Cardiac muscle cell (in vitro differentiated cells and primary cell): ENCODE measurements at regions not wholly inside any gene's neighbourhood (a gene's known extent, or its start where the extent isn't known, plus 50 kb on each side); places are given as distances from the start of the nearest gene placed in this dataset.

Source experiments
- DNase-seq, 2 donors: peaks; one replicate each; pipeline versions ENCODE4 v3.0.0 to v3.0.0-alpha.2; 2010 to 2017; ENCODE audit warnings: low read depth in 1 of 2, low spot score in 1 of 2
- H3K27ac ChIP-seq: fragments of 200-600 bp; sonication (generic); 2 replicates; pipeline ENCODE4 v1.5.1; 2016
- H3K27me3 ChIP-seq: fragments of 200-600 bp; sonication (generic); 2 replicates; pipeline ENCODE4 v1.6.0; 2016; ENCODE audit warnings: control low read depth
- H3K36me3 ChIP-seq: fragments of 200-600 bp; sonication (generic); 2 replicates; pipeline ENCODE4 v1.5.1; 2016; ENCODE audit warnings: control low read depth
- H3K4me1 ChIP-seq: fragments of 200-600 bp; sonication (generic); 2 replicates; pipeline ENCODE4 v1.8.1; 2017; ENCODE audit warnings: low read depth, mild to moderate bottlenecking, mixed run types
- H3K4me3 ChIP-seq: fragments of 200-600 bp; sonication (generic); 2 replicates; pipeline ENCODE4 v1.5.1; 2016; ENCODE audit warnings: mild to moderate bottlenecking
- H3K9me3 ChIP-seq: fragments of 200-600 bp; sonication (generic); 2 replicates; pipeline ENCODE4 v1.5.1; 2017; ENCODE audit warnings: low read depth, mild to moderate bottlenecking, control low read depth
- CTCF ChIP-seq: IDR thresholded peaks from 2 replicates; pipeline ENCODE4 v1.5.1; 2012; ENCODE audit warnings: low read depth, mild to moderate bottlenecking, low read length

DNA sequence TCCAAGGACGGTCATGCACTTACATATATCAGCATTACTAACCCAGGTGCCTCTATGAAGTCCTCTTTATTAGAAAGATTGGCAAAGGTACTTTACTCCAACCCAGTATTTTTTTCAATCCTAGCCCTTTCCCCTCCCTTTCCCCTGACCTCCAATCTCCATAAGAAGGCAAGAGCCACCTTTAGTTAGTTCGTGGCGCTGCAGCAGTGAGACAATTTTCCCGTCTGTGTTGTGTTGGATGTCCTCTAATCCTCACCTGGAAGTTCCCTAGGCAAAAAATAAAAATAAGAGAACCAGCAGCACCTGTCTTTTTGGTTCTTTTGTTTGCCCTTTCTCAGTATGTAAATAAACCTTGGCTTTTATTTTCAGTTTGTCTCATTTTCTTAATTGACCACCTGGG, 439.6 kb upstream of the LRFN5 start:
- Histone ChIP-seq H3K4me1 (peaks cover 4% of the 10 kb centered on the region), H3K27me3 (no peaks in the 10 kb centered on the region), H3K9me3 (no peaks in the 10 kb centered on the region), H3K36me3 (no peaks in the 10 kb centered on the region), H3K27ac (no peak overlapping the region), H3K4me3 (no peak overlapping the region)
- TF ChIP-seq CTCF = no peak
- DNase-seq = no peak

- Histone ChIP-seq H3K4me1 (no peaks in the 10 kb centered on the region), H3K36me3 (no peaks in the 10 kb centered on the region), H3K4me3 (no peak overlapping the region), H3K27ac (no peak overlapping the region), H3K9me3 (no peaks in the 10 kb centered on the region), H3K27me3 (no peaks in the 10 kb centered on the region)
- DNase-seq = no peak
- TF ChIP-seq CTCF = no peak
These were observed 452.4 kb upstream of the LRFN5 start for GRCh38 chr14:41154143-41154807.

- DNase-seq = no peak
- H3K27me3 ChIP-seq = no peaks in the 10 kb centered on the region
- no peaks in the 10 kb centered on the region for H3K36me3 ChIP-seq
- TF ChIP-seq CTCF = no peak
- no peak overlapping the region for H3K27ac ChIP-seq
- no peak overlapping the region for H3K4me3 ChIP-seq
- no peaks in the 10 kb centered on the region for H3K4me1 ChIP-seq
- H3K9me3 ChIP-seq = no peaks in the 10 kb centered on the region
These were observed 460.3 kb upstream of the LRFN5 start for GRCh38 chr14:41146391-41146790.

GRCh38 chr14:41144370-41144769, 462.3 kb upstream of the LRFN5 start:
- no peak for TF ChIP-seq CTCF
- no peak overlapping the region for H3K27ac ChIP-seq

DNA sequence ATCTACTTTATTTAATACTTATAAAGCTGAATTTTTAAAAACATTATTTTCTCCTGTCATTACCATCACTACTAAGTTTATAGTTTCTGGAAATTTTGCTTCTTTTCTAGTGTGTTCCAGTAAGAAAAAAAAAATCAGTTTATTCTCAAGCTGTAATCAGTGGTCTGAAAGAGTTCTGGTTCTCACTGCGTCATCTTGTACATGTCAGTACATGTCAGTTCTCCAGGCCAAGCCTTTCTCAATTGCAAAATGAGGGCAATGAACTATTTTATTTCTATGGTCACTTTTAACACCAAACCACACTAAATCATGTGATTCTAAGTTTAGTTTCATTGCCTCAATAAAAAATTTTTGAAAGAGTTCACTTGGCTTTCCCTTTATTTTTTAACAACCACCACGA, 468.9 kb upstream of the LRFN5 start:
- peaks cover 3% of the 10 kb centered on the region for H3K4me1 ChIP-seq
- H3K27me3 ChIP-seq = no peaks in the 10 kb centered on the region
- DNase-seq = no peak
- no peak for TF ChIP-seq CTCF
- H3K36me3 ChIP-seq = no peaks in the 10 kb centered on the region
- no peak overlapping the region for H3K27ac ChIP-seq
- no peak overlapping the region for H3K4me3 ChIP-seq
- no peaks in the 10 kb centered on the region for H3K9me3 ChIP-seq

More at GRCh38 chr14:41144370-41144769, 462.3 kb upstream of the LRFN5 start:
- Histone ChIP-seq H3K4me1 (no peaks in the 10 kb centered on the region), H3K36me3 (no peaks in the 10 kb centered on the region), H3K9me3 (no peaks in the 10 kb centered on the region), H3K27me3 (no peaks in the 10 kb centered on the region), H3K4me3 (no peak overlapping the region)
- DNase-seq = no peak

- Histone ChIP-seq H3K9me3 (no peaks in the 10 kb centered on the region), H3K4me3 (no peak overlapping the region), H3K36me3 (no peaks in the 10 kb centered on the region), H3K27me3 (no peaks in the 10 kb centered on the region), H3K4me1 (no peaks in the 10 kb centered on the region), H3K27ac (no peak overlapping the region)
- TF ChIP-seq CTCF = no peak
- no peak for DNase-seq
These were observed 476.4 kb upstream of the LRFN5 start for GRCh38 chr14:41130274-41130673.
